ENCODE measurements at regions not wholly inside any gene's neighbourhood (a gene's known extent, or its start where the extent isn't known, plus 50 kb on each side); places are given as distances from the start of the nearest gene placed in this dataset.

DNA sequence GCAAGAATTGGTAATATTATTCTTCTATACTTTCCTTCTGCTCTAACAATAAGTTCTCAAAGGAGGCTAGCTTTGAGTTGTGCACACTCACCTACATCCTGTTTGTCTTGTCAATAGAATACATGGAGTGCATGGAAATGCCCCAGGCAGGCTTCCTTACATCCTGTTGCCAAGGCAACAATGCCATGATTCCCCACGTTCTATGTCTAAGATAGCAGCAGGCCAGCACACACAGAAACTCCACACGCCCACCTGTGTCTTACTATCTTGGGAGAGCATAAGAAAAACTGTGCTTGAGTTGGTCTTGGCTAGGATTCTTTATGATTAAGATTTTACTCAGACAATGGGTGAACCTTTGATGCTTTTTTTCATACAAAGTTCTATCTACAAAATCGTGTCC lies 379.2 kb downstream of the AASDHPPT start:
- intact Hi-C loops (cut with micrococcal nuclease), result no loop called here
- DNase-seq (ENCODE audit: extremely low read depth in 1 of 4, low spot score in 3 of 4) (no peak), FAIRE-seq (no peak), ATAC-seq (no peak)
- no peaks in the 10 kb centered on the region for H3K79me2 ChIP-seq (ENCODE audit: control insufficient read depth, insufficient read depth, low read length)
- H3K9me1 ChIP-seq (ENCODE audit: control insufficient read depth, insufficient read depth, low read length), result no peaks in the 10 kb centered on the region
- 0% methylated on average over 3 of the region's 3 CpGs for WGBS (ENCODE audit: insufficient coverage, low coverage, missing lambda C conversion rate)
- H3K4me3 ChIP-seq, result no peak overlapping the region
- TF ChIP-seq ELK1 (CRISPR knock-in tag; IDR thresholded peaks at IDR 0.05), result no peak
- no peak for TF ChIP-seq XRCC4 (IDR thresholded peaks at IDR 0.05; ENCODE audit: extremely low read depth, insufficient read depth, insufficient read length)
- no peak for TF ChIP-seq ZNF232 (CRISPR knock-in tag; IDR thresholded peaks at IDR 0.05)
- no peak for TF ChIP-seq C11orf30 (IDR thresholded peaks at IDR 0.05; ENCODE audit: low read depth)
- TF ChIP-seq E2F1 (CRISPR knock-in tag; IDR thresholded peaks at IDR 0.05), result no peak
- TF ChIP-seq NONO (IDR thresholded peaks at IDR 0.05; ENCODE audit: low read depth in 2 of 2, low read length in 1 of 2), result no peak
- no peak for TF ChIP-seq IRF2 (CRISPR knock-in tag; IDR thresholded peaks at IDR 0.05)
- TF ChIP-seq PCBP1 (IDR thresholded peaks at IDR 0.05; ENCODE audit: low read depth, low read length, poor library complexity, severe bottlenecking), result no peak
- TF ChIP-seq GTF2E2 (tag; IDR thresholded peaks at IDR 0.05), result no peak
- no peak for TF ChIP-seq ZNF239 (CRISPR knock-in tag; IDR thresholded peaks at IDR 0.05)
- TF ChIP-seq ARID3B (CRISPR knock-in tag; IDR thresholded peaks at IDR 0.05; ENCODE audit: borderline replicate concordance), result no peak
- no peak for TF ChIP-seq OTX1 (CRISPR knock-in tag; IDR thresholded peaks at IDR 0.05)
- TF ChIP-seq KAT2B (IDR thresholded peaks at IDR 0.05; ENCODE audit: low read depth, low read length), result no peak
- no peaks in the 10 kb centered on the region for H3K36me3 ChIP-seq (ENCODE audit: control insufficient read depth, insufficient read depth, low read length)
- no peak overlapping the region for H3K27ac ChIP-seq (ENCODE audit: extremely low read depth, low read depth, low read length)
- no peaks in the 10 kb centered on the region for H3K4me1 ChIP-seq (replicated peaks in 1 of 2; ENCODE audit: control insufficient read depth in 2 of 2, insufficient read depth in 2 of 2, low read length in 2 of 2)
- in situ Hi-C loops (cut with MboI), result no loop called here
- no TSS peak for BruUV-seq (replicated peaks)
- H4K20me1 ChIP-seq (replicated peaks; ENCODE audit: control insufficient read depth, insufficient read depth, low read length), result no peaks in the 10 kb centered on the region
- H3K9ac ChIP-seq (ENCODE audit: insufficient read depth in 1 of 2, low read depth in 2 of 2, low read length in 2 of 2), result no peak overlapping the region
- CTCF ChIA-PET (ENCODE audit: low intra/inter-chr PET ratio), result no interaction called here
- POLR2A ChIA-PET, result no interaction called here
- H3K27me3 ChIP-seq (ENCODE audit: control insufficient read depth in 2 of 2, insufficient read depth in 2 of 2, low read length in 2 of 2), result no peaks in the 10 kb centered on the region
- H3K4me2 ChIP-seq (ENCODE audit: insufficient read depth, low read length), result no peak overlapping the region
- H2AFZ ChIP-seq (ENCODE audit: low read depth, low read length), result no peak overlapping the region
- no peaks in the 10 kb centered on the region for H3K9me3 ChIP-seq (replicated peaks; ENCODE audit: control insufficient read depth, insufficient read depth, low read depth, low read length)

All from K562 (cell line).